OCI-LY3 (cell line): ENCODE measurements at regions not wholly inside any gene's neighbourhood (a gene's known extent, or its start where the extent isn't known, plus 50 kb on each side); places are given as distances from the start of the nearest gene placed in this dataset.

ENCODE experiments used
- H2AFZ ChIP-seq: fragments of 200-600, 300-600 bp; shearing (Covaris generic); 2 replicates; pipeline ENCODE4 v1.6.0; 2014; ENCODE audit warnings: antibody characterized with exemption, low read depth, low read length
- H3K27ac ChIP-seq: fragments of 200-600, 300-600 bp; sonication (generic); 2 replicates; pipeline ENCODE4 v1.5.1; 2014; ENCODE audit warnings: mild to moderate bottlenecking, low read length, moderate library complexity, mixed read lengths
- H3K27me3 ChIP-seq: fragments of 200-600, 300-600 bp; sonication (generic); 2 replicates; pipeline ENCODE4 v1.6.1; 2014; ENCODE audit warnings: low read depth, low read length, mixed read lengths
- H3K36me3 ChIP-seq: fragments of 200-600, 300-600 bp; sonication (generic); replicated peaks from 2 replicates; pipeline ENCODE3; 2014; ENCODE audit warnings: low read depth, low read length, mixed read lengths
- H3K4me1 ChIP-seq: fragments of 300-600, 200-600 bp; sonication (generic); 2 replicates; pipeline ENCODE4 v1.6.1; 2014; ENCODE audit warnings: low read length, mixed read lengths
- H3K4me2 ChIP-seq: fragments of 200-600, 300-600 bp; sonication (generic); 2 replicates; pipeline ENCODE4 v1.6.1; 2014; ENCODE audit warnings: low read length, mixed read lengths
- H3K4me3 ChIP-seq: fragments of 300-600, 200-600 bp; sonication (generic); 2 replicates; pipeline ENCODE4 v1.5.1; 2014; ENCODE audit warnings: antibody characterized with exemption, mild to moderate bottlenecking, low read length, moderate library complexity
- H3K79me2 ChIP-seq: fragments of 300-600, 200-600 bp; shearing (Covaris generic); 2 replicates; pipeline ENCODE4 v1.6.1; 2014; ENCODE audit warnings: mild to moderate bottlenecking, low read length, mixed read lengths
- H3K9ac ChIP-seq: fragments of 300-600, 200-600 bp; shearing (Covaris generic); 2 replicates; pipeline ENCODE4 v1.6.0; 2014; ENCODE audit warnings: mild to moderate bottlenecking, low read length, moderate library complexity
- H3K9me3 ChIP-seq: fragments of 200-600, 300-600 bp; shearing (Covaris generic); 2 replicates; pipeline ENCODE4 v1.6.1; 2014; ENCODE audit warnings: low read length, mixed read lengths; ENCODE audit not compliant: insufficient read depth
- H4K20me1 ChIP-seq: fragments of 200-600, 300-600 bp; sonication (generic); 2 replicates; pipeline ENCODE4 v1.6.1; 2016; ENCODE audit warnings: low read length, mixed read lengths; ENCODE audit not compliant: insufficient read depth
- EZH2phosphoT487 ChIP-seq: fragments of 200-600 bp; shearing (Covaris generic); IDR thresholded peaks from 2 replicates; pipeline ENCODE4 v1.6.1; 2018; ENCODE audit warnings: antibody characterized with exemption, mixed run types, low read depth
- TF ChIP-seq, protein P1 (sequence below): fragments of 200-600, 300-600 bp; sonication (generic); IDR thresholded peaks from 2 replicates; pipeline ENCODE4 v1.5.1; 2014; ENCODE audit warnings: antibody characterized with exemption, low read length, low read depth

DNA sequence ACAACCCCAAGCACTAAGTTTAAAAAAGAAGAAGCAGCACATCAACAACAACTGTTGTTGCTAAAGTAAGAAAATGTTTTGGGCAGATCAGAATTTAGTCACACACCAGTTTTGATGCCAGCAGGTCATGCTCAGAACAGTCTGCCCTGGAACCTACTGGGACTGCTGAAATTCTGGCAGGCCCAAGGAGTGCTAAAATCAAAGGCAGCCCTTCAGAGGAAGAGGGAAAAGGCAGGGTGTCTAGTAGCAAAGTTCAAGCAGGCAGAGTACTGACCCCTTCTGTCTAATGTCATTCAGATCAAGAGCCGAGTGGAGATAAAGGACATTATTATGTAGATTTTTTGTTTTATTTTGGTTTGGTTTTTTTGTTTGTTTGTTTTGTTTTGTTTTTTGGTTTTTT lies 96.6 kb upstream of the LOC128125822 start:
- H2AFZ ChIP-seq, result no peak overlapping the region
- TF ChIP-seq, protein P1, sequence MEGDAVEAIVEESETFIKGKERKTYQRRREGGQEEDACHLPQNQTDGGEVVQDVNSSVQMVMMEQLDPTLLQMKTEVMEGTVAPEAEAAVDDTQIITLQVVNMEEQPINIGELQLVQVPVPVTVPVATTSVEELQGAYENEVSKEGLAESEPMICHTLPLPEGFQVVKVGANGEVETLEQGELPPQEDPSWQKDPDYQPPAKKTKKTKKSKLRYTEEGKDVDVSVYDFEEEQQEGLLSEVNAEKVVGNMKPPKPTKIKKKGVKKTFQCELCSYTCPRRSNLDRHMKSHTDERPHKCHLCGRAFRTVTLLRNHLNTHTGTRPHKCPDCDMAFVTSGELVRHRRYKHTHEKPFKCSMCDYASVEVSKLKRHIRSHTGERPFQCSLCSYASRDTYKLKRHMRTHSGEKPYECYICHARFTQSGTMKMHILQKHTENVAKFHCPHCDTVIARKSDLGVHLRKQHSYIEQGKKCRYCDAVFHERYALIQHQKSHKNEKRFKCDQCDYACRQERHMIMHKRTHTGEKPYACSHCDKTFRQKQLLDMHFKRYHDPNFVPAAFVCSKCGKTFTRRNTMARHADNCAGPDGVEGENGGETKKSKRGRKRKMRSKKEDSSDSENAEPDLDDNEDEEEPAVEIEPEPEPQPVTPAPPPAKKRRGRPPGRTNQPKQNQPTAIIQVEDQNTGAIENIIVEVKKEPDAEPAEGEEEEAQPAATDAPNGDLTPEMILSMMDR, result no peak
- no peak for TF ChIP-seq EZH2phosphoT487
- H3K27ac ChIP-seq, result no peak overlapping the region
- peaks cover 25% of the 10 kb centered on the region for H3K27me3 ChIP-seq
- H3K4me1 ChIP-seq, result no peaks in the 10 kb centered on the region
- no peaks in the 10 kb centered on the region for H3K36me3 ChIP-seq
- H4K20me1 ChIP-seq, result no peaks in the 10 kb centered on the region
- H3K4me2 ChIP-seq, result no peak overlapping the region
- H3K4me3 ChIP-seq, result no peak overlapping the region
- no peak overlapping the region for H3K9ac ChIP-seq
- H3K79me2 ChIP-seq, result no peaks in the 10 kb centered on the region
- H3K9me3 ChIP-seq, result no peaks in the 10 kb centered on the region

DNA sequence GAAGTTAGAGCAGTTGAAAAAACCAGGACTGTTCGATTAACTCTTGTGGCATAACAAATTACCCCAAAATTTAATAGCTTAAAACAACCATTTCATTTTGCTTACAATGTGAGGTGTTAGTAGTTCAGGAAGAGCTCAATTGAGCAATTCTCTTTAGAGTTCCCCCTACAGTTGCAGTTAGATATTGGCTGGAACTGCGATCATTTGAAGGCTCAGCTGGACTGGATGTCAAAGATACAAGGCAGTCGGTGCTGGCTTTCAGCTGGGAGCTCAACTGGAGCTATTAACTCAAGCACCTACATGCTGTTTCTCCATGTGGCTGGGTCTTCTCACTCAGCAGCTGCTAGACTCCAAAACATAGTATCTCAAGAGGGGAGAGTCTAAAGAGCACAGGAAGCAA lies 96.0 kb upstream of the LOC128125822 start:
- Histone ChIP-seq H3K36me3 (no peaks in the 10 kb centered on the region), H3K27me3 (peaks cover 29% of the 10 kb centered on the region), H3K79me2 (no peaks in the 10 kb centered on the region), H3K9me3 (no peaks in the 10 kb centered on the region), H4K20me1 (no peaks in the 10 kb centered on the region), H3K9ac (no peak overlapping the region), H3K4me3 (no peak overlapping the region), H3K4me2 (no peak overlapping the region), H3K27ac (no peak overlapping the region), H2AFZ (no peak overlapping the region), H3K4me1 (no peaks in the 10 kb centered on the region)
- TF ChIP-seq EZH2phosphoT487, result no peak
- TF ChIP-seq, protein P1, result peak; percentile 4; the same call in 1 of the 2 replicates

DNA sequence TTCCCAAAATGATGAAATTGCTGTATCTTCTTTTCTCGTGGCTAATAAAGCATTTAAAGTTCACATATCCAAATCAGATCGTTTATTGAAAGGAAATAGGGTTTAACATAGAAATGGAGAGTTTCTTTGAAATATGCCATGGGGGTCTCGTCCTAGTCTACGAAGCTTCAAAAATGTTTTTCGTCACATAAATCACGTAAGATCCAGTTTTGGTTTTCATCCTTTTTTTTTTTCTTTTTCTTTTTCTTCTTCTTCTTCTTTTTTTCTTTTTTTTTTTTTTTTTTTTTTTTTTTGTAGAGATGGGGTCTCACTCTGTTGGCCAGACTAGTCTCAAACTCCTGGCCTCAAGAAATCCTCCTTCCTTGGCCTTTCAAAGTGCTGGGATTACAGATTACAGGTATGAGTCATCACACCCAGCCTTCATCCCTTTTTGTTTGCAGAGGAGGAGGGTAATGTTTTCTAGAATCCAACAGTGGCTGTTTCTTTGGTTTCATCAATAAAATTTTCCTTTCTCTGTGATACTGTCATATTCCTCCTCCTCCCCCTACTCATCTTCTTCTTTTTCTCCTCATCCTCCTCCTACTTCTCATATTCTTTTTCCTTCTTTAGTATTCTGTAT lies 94.7 kb upstream of the LOC128125822 start:
- Histone ChIP-seq H2AFZ (no peak overlapping the region), H3K79me2 (no peaks in the 10 kb centered on the region), H3K9me3 (no peaks in the 10 kb centered on the region), H3K4me3 (no peak overlapping the region), H4K20me1 (no peaks in the 10 kb centered on the region), H3K36me3 (no peaks in the 10 kb centered on the region), H3K27me3 (peaks cover 33% of the 10 kb centered on the region), H3K27ac (no peak overlapping the region), H3K4me1 (peaks cover 3% of the 10 kb centered on the region; the same call in 1 of the 2 replicates), H3K4me2 (no peak overlapping the region), H3K9ac (no peak overlapping the region)
- TF ChIP-seq, protein P1, result no peak
- TF ChIP-seq EZH2phosphoT487, result no peak

DNA sequence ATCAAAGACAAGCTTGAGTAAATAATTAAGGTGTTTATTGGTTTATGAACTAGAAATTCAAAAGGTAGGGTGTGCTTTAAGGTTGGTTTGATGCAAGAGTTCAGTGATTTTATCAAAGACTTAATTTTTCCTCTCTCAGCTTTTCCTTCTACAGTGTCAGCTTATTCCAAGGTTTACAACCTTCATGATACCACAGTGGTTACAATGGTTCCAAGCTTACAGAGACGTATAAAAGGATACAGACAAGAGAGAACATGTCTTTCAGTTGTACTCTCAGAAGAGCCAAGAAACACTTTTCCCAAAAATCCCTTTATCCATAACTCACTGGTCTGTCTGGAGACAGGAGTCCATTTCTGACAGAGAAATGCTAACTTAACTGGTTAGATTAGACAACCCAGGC lies 93.5 kb upstream of the LOC128125822 start:
- no peak overlapping the region for H2AFZ ChIP-seq
- peaks cover 39% of the 10 kb centered on the region for H3K27me3 ChIP-seq
- H3K27ac ChIP-seq, result no peak overlapping the region
- no peak overlapping the region for H3K4me2 ChIP-seq
- H3K79me2 ChIP-seq, result no peaks in the 10 kb centered on the region
- no peaks in the 10 kb centered on the region for H3K36me3 ChIP-seq
- TF ChIP-seq, protein P1, result no peak
- TF ChIP-seq EZH2phosphoT487, result no peak
- no peaks in the 10 kb centered on the region for H3K9me3 ChIP-seq
- H3K4me1 ChIP-seq, result peaks cover 3% of the 10 kb centered on the region; the same call in 1 of the 2 replicates
- no peaks in the 10 kb centered on the region for H4K20me1 ChIP-seq
- no peak overlapping the region for H3K9ac ChIP-seq
- H3K4me3 ChIP-seq, result no peak overlapping the region
